KMS-11 (cell line): ENCODE measurements at regions not wholly inside any gene's neighbourhood (a gene's known extent, or its start where the extent isn't known, plus 50 kb on each side); places are given as distances from the start of the nearest gene placed in this dataset.

Source experiments
- H2AFZ ChIP-seq: fragments of 200-600 bp; sonication (generic); 2 replicates; pipeline ENCODE4 v1.6.1; 2016; ENCODE audit warnings: antibody characterized with exemption, mixed run types, low read depth
- H3K27ac ChIP-seq: fragments of 200-600 bp; sonication (generic); 2 replicates; pipeline ENCODE4 v1.6.1; 2016; ENCODE audit warnings: mild to moderate bottlenecking, mixed run types
- H3K27me3 ChIP-seq: fragments of 200-600 bp; sonication (generic); 2 replicates; pipeline ENCODE4 v1.6.1; 2017; ENCODE audit warnings: mild to moderate bottlenecking, low read depth, mixed run types, moderate library complexity; ENCODE audit not compliant: insufficient read depth
- H3K36me3 ChIP-seq: fragments of 200-600 bp; sonication (generic); 2 replicates; pipeline ENCODE4 v1.6.1; 2017; ENCODE audit warnings: mild to moderate bottlenecking, mixed run types; ENCODE audit not compliant: insufficient read depth
- H3K4me1 ChIP-seq: fragments of 200-600 bp; sonication (generic); 2 replicates; pipeline ENCODE4 v1.6.1; 2016; ENCODE audit warnings: mild to moderate bottlenecking, low read depth, mixed run types; ENCODE audit not compliant: poor library complexity, severe bottlenecking
- H3K4me2 ChIP-seq: fragments of 200-600 bp; sonication (generic); 2 replicates; pipeline ENCODE4 v1.7.0; 2016; ENCODE audit warnings: mild to moderate bottlenecking, mixed run types
- H3K4me3 ChIP-seq: fragments of 200-600 bp; sonication (generic); IDR thresholded peaks from 2 replicates; pipeline ENCODE4 v1.6.1; 2017; ENCODE audit warnings: low read depth, low read length, mixed read lengths; ENCODE audit not compliant: insufficient read depth
- H3K79me2 ChIP-seq: fragments of 200-600 bp; sonication (generic); 2 replicates; pipeline ENCODE4 v1.6.1; 2016; ENCODE audit warnings: low read depth, mixed run types; ENCODE audit not compliant: insufficient read depth
- H3K9ac ChIP-seq: fragments of 200-600 bp; sonication (generic); 2 replicates; pipeline ENCODE4 v1.6.1; 2016; ENCODE audit warnings: mild to moderate bottlenecking, mixed run types
- H4K20me1 ChIP-seq: fragments of 200-600 bp; sonication (generic); 2 replicates; pipeline ENCODE4 v1.6.1; 2016; ENCODE audit warnings: mild to moderate bottlenecking, mixed run types; ENCODE audit not compliant: insufficient read depth
- TF ChIP-seq, protein P1 (sequence below): fragments of 200-600 bp; sonication (generic); conservative IDR thresholded peaks from 2 replicates; pipeline ENCODE4 v1.6.1; 2017; ENCODE audit warnings: low read depth, mild to moderate bottlenecking, antibody characterized with exemption, low read length, moderate library complexity, mixed read lengths

DNA sequence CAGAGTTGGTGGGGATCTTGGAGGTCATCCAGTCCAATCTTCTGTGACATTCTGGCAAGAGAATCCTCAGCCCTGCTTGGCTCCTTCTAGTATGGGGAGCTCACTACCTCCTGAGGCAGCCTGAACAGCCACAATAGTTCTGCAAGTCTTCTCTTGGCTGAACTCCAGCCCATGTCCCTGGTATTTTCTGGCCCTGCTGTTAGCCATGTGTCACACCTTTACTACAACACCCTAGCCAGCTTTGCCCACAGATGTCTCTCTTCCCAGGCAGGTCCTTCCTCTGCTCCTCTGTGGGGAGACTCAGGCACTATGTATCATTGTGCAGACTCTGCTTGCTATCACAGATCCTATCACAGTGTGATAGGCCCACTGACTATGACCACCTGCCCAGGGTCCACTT is 297.7 kb downstream of the CTTN start:
- Histone ChIP-seq H3K4me1 (no peaks in the 10 kb centered on the region), H4K20me1 (no peaks in the 10 kb centered on the region), H3K27me3 (no peaks in the 10 kb centered on the region), H3K4me3 (no peak overlapping the region), H2AFZ (no peak overlapping the region), H3K27ac (no peak overlapping the region), H3K79me2 (no peaks in the 10 kb centered on the region), H3K4me2 (no peak overlapping the region), H3K9ac (no peak overlapping the region), H3K36me3 (no peaks in the 10 kb centered on the region)
- TF ChIP-seq, protein P1, sequence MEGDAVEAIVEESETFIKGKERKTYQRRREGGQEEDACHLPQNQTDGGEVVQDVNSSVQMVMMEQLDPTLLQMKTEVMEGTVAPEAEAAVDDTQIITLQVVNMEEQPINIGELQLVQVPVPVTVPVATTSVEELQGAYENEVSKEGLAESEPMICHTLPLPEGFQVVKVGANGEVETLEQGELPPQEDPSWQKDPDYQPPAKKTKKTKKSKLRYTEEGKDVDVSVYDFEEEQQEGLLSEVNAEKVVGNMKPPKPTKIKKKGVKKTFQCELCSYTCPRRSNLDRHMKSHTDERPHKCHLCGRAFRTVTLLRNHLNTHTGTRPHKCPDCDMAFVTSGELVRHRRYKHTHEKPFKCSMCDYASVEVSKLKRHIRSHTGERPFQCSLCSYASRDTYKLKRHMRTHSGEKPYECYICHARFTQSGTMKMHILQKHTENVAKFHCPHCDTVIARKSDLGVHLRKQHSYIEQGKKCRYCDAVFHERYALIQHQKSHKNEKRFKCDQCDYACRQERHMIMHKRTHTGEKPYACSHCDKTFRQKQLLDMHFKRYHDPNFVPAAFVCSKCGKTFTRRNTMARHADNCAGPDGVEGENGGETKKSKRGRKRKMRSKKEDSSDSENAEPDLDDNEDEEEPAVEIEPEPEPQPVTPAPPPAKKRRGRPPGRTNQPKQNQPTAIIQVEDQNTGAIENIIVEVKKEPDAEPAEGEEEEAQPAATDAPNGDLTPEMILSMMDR = no peak

DNA sequence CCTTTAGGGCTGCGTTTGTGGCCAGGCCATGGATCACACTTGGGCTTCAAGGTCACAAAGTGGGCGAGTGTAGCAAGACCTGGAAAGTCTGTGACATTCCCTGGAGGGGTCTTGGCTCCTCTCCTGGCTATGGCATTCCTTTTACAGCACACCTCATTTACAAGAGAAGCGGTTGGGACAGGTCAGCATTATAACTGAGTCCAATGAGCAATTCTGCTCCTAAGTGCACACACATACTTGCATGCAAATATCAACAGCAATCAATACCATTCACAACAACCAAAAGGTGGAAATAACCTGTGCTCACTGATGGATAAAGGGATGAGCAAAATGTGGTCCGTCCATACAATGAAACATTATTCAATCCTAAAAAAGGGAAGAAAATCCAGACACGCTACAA is 298.2 kb downstream of the CTTN start:
- TF ChIP-seq, protein P1 = no peak
- Histone ChIP-seq H3K4me1 (no peaks in the 10 kb centered on the region), H2AFZ (no peak overlapping the region), H3K4me2 (no peak overlapping the region), H3K4me3 (no peak overlapping the region), H3K27ac (no peak overlapping the region), H3K27me3 (no peaks in the 10 kb centered on the region), H4K20me1 (no peaks in the 10 kb centered on the region), H3K9ac (no peak overlapping the region), H3K79me2 (no peaks in the 10 kb centered on the region), H3K36me3 (no peaks in the 10 kb centered on the region)

DNA sequence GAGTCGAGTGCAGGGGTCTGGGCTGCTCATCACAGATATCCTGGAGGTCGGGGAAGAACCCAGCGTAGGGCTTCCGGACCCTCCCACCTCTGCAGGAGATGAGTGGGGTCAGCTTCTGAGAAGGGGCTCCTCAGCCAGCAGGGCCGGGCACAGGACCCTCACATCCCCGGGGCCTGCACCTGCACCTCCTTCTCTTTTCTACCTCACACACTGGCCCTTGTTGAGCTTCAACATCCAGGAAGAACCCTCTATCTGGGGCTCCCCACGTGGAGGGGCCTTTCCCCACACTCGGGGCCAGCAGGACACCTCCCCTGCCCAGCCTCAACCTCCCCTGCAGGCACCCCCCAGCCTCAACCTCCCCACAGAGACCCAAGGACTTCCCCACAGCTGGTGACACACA is 299.4 kb downstream of the CTTN start:
- Histone ChIP-seq H3K27me3 (no peaks in the 10 kb centered on the region), H3K36me3 (no peaks in the 10 kb centered on the region), H3K4me3 (no peak overlapping the region), H3K27ac (no peak overlapping the region), H2AFZ (no peak overlapping the region), H3K4me1 (no peaks in the 10 kb centered on the region), H3K9ac (no peak overlapping the region), H4K20me1 (no peaks in the 10 kb centered on the region), H3K79me2 (no peaks in the 10 kb centered on the region), H3K4me2 (no peak overlapping the region)
- TF ChIP-seq, protein P1 = no peak

DNA sequence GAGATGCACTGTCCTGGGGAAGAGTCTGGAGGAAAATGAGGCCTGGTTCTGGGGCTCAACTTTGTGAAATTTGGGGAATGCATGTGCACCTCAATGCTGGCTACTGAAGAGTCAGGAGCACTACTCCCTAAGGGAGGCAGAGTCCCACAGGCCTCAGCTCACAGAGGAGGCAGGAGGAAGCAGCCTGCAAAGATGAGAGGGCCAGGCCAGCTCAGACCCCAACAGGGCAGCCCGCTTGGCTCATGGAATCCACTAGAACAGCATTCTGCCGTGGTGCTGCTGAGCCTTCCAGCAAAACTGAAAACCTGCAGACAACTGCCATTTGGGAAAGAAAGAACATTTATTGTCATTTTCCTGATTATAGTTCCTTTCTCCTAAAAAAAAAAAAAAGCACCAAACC is 300.5 kb downstream of the CTTN start:
- Histone ChIP-seq H3K27me3 (no peaks in the 10 kb centered on the region), H3K27ac (no peak overlapping the region), H3K9ac (no peak overlapping the region), H3K79me2 (no peaks in the 10 kb centered on the region), H4K20me1 (no peaks in the 10 kb centered on the region), H3K4me1 (no peaks in the 10 kb centered on the region), H2AFZ (no peak overlapping the region), H3K4me3 (no peak overlapping the region), H3K4me2 (no peak overlapping the region), H3K36me3 (no peaks in the 10 kb centered on the region)
- TF ChIP-seq, protein P1 = no peak
